HG03175 (cell line): ENCODE measurements at regions not wholly inside any gene's neighbourhood (a gene's known extent, or its start where the extent isn't known, plus 50 kb on each side); places are given as distances from the start of the nearest gene placed in this dataset.

Experiments
- ATAC-seq: cut with Tn5 transposase; IDR thresholded peaks from one replicate; pipeline ENCODE4 v1.9.1; 2021; ENCODE audit warnings: mild to moderate bottlenecking, moderate library complexity; ENCODE audit not compliant: unreplicated experiment

- no peak for ATAC-seq
These were observed 132.9 kb downstream of the SLITRK6 start for GRCh38 chr13:85666356-85666755.

GRCh38 chr13:85665286-85665685, 133.9 kb downstream of the SLITRK6 start:
- no peak for ATAC-seq

- no peak for ATAC-seq
These were observed 135.4 kb downstream of the SLITRK6 start for GRCh38 chr13:85663856-85664255.

- no peak for ATAC-seq
These were observed 137.0 kb downstream of the SLITRK6 start for GRCh38 chr13:85662186-85662585.

GRCh38 chr13:85661675-85662074, 137.5 kb downstream of the SLITRK6 start:
- no peak for ATAC-seq

GRCh38 chr13:85659493-85659892, 139.7 kb downstream of the SLITRK6 start:
- no peak for ATAC-seq

- no peak for ATAC-seq
These were observed 141.3 kb downstream of the SLITRK6 start for GRCh38 chr13:85657942-85658341.

- no peak for ATAC-seq
These were observed 144.2 kb downstream of the SLITRK6 start for GRCh38 chr13:85655040-85655439.

- no peak for ATAC-seq
These were observed 145.0 kb downstream of the SLITRK6 start for GRCh38 chr13:85654227-85654626.

GRCh38 chr13:85653681-85654080, 145.5 kb downstream of the SLITRK6 start:
- no peak for ATAC-seq

- no peak for ATAC-seq
These were observed 146.7 kb downstream of the SLITRK6 start for GRCh38 chr13:85652491-85652890.

GRCh38 chr13:85651440-85651839, 147.8 kb downstream of the SLITRK6 start:
- ATAC-seq = no peak

GRCh38 chr13:85650613-85651012, 148.6 kb downstream of the SLITRK6 start:
- no peak for ATAC-seq

GRCh38 chr13:85640727-85641126, 158.5 kb downstream of the SLITRK6 start:
- ATAC-seq = no peak

GRCh38 chr13:85638815-85639393, 160.3 kb downstream of the SLITRK6 start:
- ATAC-seq = no peak

GRCh38 chr13:85638265-85638664, 161.0 kb downstream of the SLITRK6 start:
- ATAC-seq = no peak

- no peak for ATAC-seq
These were observed 166.6 kb downstream of the SLITRK6 start for GRCh38 chr13:85632526-85633195.

- no peak for ATAC-seq
These were observed 167.4 kb downstream of the SLITRK6 start for GRCh38 chr13:85631801-85632200.

GRCh38 chr13:85626603-85627002, 172.6 kb downstream of the SLITRK6 start:
- no peak for ATAC-seq

- no peak for ATAC-seq
These were observed 179.9 kb downstream of the SLITRK6 start for GRCh38 chr13:85619321-85619720.

- ATAC-seq = no peak
These were observed 180.7 kb downstream of the SLITRK6 start for GRCh38 chr13:85618521-85618920.

GRCh38 chr13:85616275-85616674, 182.9 kb downstream of the SLITRK6 start:
- ATAC-seq = no peak

GRCh38 chr13:85615031-85615430, 184.2 kb downstream of the SLITRK6 start:
- ATAC-seq = no peak
